ENCODE measurements at regions not wholly inside any gene's neighbourhood (a gene's known extent, or its start where the extent isn't known, plus 50 kb on each side); places are given as distances from the start of the nearest gene placed in this dataset.

DNA sequence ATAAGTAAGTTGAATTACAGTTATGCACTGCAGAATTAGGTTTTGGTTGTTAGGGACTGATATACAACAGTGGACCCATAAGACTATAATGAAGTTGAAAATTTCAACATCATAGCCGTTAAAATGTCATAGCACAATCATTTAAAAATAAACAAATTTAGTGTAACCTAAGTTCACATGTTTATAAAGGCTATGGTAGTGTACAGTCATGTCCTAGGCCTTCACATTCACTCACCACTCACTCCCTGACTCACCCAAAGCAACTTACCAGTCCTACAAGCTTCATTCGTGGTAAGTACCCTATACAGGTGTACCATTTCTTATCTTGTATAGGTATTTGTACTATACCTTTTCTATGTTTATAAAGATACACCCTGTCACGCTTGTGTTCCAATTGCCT lies 113.7 kb downstream of the RAB11FIP2 start:
- Histone ChIP-seq H3K4me1 (ENCODE audit: insufficient read depth, low read length) (peaks cover 14% of the 10 kb centered on the region; the same call in 1 of the 2 replicates), H3K9me3 (ENCODE audit: control insufficient read depth, insufficient read depth, low read length) (no peaks in the 10 kb centered on the region), H3K9ac (ENCODE audit: low read depth, low read length) (no peak overlapping the region), H3K36me3 (ENCODE audit: insufficient read depth, low read length) (no peaks in the 10 kb centered on the region; the same call in 1 of the 2 replicates)

DNA sequence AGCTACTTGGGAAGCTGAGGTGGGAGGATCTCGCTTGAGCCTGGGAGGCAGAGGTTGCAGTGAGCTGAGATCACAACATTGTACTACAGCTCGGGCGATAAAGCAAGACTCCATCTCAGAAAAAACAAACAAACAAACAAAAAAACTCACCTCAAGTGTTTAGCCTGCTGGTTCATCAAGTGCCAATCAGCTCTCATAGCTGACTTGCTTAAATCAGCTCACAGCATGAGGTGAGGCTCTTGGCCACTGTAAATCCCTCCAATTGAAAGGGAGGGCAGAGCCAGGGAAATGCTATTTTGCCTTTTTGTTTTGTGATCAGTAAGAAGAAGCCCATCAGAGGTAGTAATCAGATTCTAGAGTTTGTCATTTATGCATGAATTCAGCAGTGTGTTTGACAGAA lies 112.3 kb downstream of the RAB11FIP2 start:
- Histone ChIP-seq H3K36me3 (ENCODE audit: insufficient read depth, low read length) (no peaks in the 10 kb centered on the region; the same call in 1 of the 2 replicates), H3K9me3 (ENCODE audit: control insufficient read depth, insufficient read depth, low read length) (no peaks in the 10 kb centered on the region), H3K4me1 (ENCODE audit: insufficient read depth, low read length) (peaks cover 10% of the 10 kb centered on the region; the same call in 1 of the 2 replicates), H3K9ac (ENCODE audit: low read depth, low read length) (no peak overlapping the region)

DNA sequence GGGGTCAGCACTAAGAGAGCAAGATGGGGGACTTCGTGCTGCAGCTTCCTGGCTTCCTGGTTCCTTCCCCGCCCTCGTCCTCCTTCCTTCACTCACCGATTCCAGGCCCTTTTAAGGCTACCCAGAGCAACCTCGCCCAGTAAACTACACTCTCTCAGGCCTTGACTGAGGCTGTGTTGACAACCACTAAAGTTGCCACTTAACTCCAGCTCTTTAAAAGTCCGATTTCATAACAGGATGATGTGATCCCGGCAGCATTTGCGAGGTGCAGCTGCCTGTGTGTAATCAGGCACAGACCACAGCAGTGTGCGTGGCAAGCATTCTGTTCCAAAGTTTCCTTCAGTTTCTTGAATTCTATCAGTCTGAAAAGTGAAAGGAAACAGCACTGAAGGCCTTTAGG lies 110.6 kb downstream of the RAB11FIP2 start:
- Histone ChIP-seq H3K9me3 (ENCODE audit: control insufficient read depth, insufficient read depth, low read length) (no peaks in the 10 kb centered on the region), H3K9ac (ENCODE audit: low read depth, low read length) (no peak overlapping the region), H3K36me3 (ENCODE audit: insufficient read depth, low read length) (no peaks in the 10 kb centered on the region; the same call in 1 of the 2 replicates), H3K4me1 (ENCODE audit: insufficient read depth, low read length) (peaks cover 10% of the 10 kb centered on the region; the same call in 1 of the 2 replicates)

DNA sequence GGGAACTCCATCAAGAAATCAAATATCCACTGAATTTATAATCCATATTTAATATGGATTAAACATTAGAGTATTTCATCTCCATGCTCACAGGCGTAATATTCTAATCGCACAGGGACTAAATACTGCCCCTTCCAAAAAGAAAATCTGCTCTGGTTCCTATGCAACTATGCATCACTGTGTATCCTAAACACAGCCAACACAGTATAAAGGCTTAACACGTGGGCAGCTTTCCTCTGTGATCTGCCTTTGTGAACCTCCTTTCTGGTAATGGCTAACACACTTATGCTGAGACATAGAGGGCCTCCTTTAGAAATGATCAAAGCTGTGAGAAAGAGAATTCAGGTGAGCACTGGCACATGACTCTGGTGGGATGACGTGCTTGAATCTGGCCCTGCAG lies 110.2 kb downstream of the RAB11FIP2 start:
- Histone ChIP-seq H3K9me3 (ENCODE audit: control insufficient read depth, insufficient read depth, low read length) (no peaks in the 10 kb centered on the region), H3K4me1 (ENCODE audit: insufficient read depth, low read length) (peaks cover 10% of the 10 kb centered on the region; the same call in 1 of the 2 replicates), H3K36me3 (ENCODE audit: insufficient read depth, low read length) (no peaks in the 10 kb centered on the region; the same call in 1 of the 2 replicates), H3K9ac (ENCODE audit: low read depth, low read length) (no peak overlapping the region)

DNA sequence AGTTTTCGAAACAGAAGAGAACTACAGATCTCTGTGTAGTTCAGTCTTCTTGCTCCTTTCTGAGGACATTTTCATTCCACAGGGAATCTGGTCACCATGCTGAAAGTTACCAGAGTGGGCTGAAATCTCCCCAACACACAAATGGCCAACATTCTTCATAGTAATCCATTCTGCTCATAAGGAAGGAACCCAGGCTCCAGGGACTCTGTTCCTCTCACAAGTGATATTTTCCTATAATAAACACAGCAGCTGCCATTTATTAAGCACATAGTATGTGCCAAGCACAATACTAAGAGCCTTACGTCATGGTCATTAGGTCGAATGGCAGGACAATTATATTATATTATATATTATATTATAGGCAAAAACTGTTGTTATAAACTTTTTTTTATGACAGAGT lies 109.8 kb downstream of the RAB11FIP2 start:
- Histone ChIP-seq H3K36me3 (ENCODE audit: insufficient read depth, low read length) (no peaks in the 10 kb centered on the region), H3K9me3 (ENCODE audit: control insufficient read depth, insufficient read depth, low read length) (no peaks in the 10 kb centered on the region), H3K4me1 (ENCODE audit: insufficient read depth, low read length) (peaks cover 10% of the 10 kb centered on the region; the same call in 1 of the 2 replicates), H3K9ac (ENCODE audit: low read depth, low read length) (no peak overlapping the region)

DNA sequence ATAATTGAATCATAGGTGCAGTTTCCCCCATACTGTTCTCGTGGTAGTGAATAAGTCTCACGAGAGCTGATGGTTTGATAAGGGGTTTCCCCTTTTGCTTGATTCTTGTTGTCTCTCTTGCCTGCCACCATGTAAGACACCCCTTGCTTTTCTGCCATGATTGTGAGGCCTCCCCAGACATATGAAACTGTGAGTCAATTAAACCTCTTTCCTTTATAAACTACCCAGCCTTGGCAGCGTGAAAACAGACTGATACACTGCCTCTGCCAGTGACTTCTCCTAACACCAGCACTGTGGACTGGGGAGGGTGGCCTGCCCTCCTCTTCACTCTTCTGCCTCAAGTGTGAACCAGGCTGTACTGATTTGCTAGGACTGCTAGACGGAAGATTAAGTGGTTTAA lies 108.6 kb downstream of the RAB11FIP2 start:
- Histone ChIP-seq H3K9ac (ENCODE audit: low read depth, low read length) (no peak overlapping the region), H3K4me1 (ENCODE audit: insufficient read depth, low read length) (peaks cover 10% of the 10 kb centered on the region; the same call in 1 of the 2 replicates), H3K36me3 (ENCODE audit: insufficient read depth, low read length) (no peaks in the 10 kb centered on the region), H3K9me3 (ENCODE audit: control insufficient read depth, insufficient read depth, low read length) (no peaks in the 10 kb centered on the region)

DNA sequence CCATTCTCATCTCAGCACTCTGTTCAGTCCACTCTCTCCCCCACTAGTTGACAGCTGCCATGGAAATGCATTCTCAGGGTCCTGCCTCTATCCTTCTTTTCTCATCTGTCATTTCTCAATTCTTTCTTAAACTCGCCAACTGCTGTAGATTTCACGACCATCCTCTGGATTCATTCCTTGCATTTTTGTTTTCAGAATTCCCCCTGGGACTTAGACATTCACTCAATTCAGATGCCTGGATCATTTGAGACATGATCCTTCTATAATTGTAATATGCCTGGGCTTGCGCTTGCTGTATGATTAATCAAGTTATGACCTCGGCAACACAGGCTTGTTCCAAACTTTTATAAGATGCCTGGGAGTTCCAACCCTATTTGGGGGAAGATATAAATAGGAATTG lies 104.5 kb downstream of the RAB11FIP2 start:
- Histone ChIP-seq H3K36me3 (ENCODE audit: insufficient read depth, low read length) (no peaks in the 10 kb centered on the region), H3K9ac (ENCODE audit: low read depth, low read length) (no peak overlapping the region), H3K4me1 (ENCODE audit: insufficient read depth, low read length) (no peaks in the 10 kb centered on the region), H3K9me3 (ENCODE audit: control insufficient read depth, insufficient read depth, low read length) (no peaks in the 10 kb centered on the region; the same call in 1 of the 2 replicates)

DNA sequence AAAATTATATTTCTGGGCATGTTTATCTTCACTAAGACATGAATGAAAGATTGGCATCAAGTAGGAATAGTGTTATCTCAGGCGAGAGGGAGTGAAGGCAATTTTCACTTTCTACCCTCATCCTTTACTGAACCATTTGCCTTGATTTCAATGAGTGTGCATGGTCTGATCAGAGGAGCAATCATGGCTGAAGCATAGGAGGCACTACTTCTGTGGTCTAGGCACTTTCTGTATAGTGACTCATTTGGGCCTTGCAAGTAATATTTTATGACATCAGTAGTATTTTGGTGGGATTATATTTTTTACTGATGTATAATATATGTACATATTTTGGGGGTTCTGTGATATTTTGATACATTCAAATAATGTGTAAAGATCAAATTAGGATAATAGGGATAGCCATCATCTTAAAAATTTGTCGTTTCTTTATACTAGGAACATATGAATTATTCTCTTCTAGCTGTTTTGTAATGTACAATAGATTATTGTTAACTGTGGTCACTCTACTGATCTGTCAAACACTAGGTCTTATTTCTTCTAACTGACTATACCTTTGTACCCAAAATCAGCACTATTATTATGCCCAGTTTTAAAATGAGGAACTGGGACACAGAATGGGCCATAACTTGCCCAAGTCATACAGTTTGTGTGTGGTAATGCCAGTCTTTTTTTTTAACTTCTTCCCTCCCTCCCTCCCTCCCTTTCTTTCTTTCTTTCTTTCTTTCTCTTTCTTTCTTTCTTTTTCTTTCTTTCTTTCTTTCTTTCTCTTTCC lies 101.9 kb downstream of the RAB11FIP2 start:
- Histone ChIP-seq H3K9ac (ENCODE audit: low read depth, low read length) (no peak overlapping the region), H3K4me1 (ENCODE audit: insufficient read depth, low read length) (no peaks in the 10 kb centered on the region), H3K36me3 (ENCODE audit: insufficient read depth, low read length) (no peaks in the 10 kb centered on the region), H3K9me3 (ENCODE audit: control insufficient read depth, insufficient read depth, low read length) (no peaks in the 10 kb centered on the region; the same call in 1 of the 2 replicates)

DNA sequence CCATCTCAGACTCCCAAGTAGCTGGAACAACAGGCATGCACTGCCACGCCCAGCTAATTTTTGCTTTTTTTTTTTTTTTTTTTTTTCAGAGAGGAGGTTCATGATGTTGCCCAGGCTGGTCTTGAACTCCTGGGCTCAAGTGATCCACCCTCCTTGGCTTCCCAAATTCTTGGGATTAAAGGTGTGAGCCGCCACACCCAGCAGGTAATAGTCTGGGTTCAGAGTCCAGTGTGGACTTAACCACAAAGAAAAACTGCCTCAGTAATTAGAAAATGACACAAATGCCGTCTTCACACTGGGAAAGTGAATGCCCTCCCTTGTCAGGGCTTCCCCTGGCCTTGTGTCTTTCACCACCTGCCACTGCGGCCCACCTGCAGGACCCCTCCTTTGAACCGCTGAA lies 101.1 kb downstream of the RAB11FIP2 start:
- H3K9me3 ChIP-seq (ENCODE audit: control insufficient read depth, insufficient read depth, low read length): no peaks in the 10 kb centered on the region; the same call in 1 of the 2 replicates
- no peaks in the 10 kb centered on the region for H3K36me3 ChIP-seq (ENCODE audit: insufficient read depth, low read length)
- H3K9ac ChIP-seq (ENCODE audit: low read depth, low read length): no peak overlapping the region
- no peaks in the 10 kb centered on the region for H3K4me1 ChIP-seq (ENCODE audit: insufficient read depth, low read length)

DNA sequence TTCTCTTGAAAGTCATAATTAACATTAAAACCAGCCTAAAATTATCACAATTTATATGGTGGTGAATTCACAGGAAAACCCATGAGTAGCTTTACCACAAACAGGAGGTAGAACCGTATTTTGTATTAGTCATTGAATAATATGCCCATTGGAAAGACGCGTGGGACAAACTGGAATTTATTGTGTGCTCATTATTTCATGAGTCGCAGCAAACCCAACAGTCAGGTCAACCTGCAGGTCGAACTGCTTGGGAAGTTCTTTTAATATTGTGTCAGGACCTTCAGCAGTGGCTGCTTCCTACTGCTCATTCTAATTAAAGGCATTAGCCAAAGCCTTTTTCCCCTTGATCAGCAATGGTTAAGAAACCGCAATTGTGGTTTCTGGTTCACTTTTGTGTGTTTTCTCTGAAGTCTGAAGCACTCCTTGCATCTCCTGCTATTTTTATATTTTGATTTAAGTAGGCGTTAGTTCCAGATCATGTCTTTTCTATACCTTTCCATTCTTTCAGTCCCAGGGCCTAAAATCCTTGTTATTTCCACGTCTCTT lies 100.1 kb downstream of the RAB11FIP2 start:
- H3K4me1 ChIP-seq (ENCODE audit: insufficient read depth, low read length): no peaks in the 10 kb centered on the region
- no peaks in the 10 kb centered on the region for H3K36me3 ChIP-seq (ENCODE audit: insufficient read depth, low read length)
- no peaks in the 10 kb centered on the region; the same call in 1 of the 2 replicates for H3K9me3 ChIP-seq (ENCODE audit: control insufficient read depth, insufficient read depth, low read length)
- H3K9ac ChIP-seq (ENCODE audit: low read depth, low read length): no peak overlapping the region

DNA sequence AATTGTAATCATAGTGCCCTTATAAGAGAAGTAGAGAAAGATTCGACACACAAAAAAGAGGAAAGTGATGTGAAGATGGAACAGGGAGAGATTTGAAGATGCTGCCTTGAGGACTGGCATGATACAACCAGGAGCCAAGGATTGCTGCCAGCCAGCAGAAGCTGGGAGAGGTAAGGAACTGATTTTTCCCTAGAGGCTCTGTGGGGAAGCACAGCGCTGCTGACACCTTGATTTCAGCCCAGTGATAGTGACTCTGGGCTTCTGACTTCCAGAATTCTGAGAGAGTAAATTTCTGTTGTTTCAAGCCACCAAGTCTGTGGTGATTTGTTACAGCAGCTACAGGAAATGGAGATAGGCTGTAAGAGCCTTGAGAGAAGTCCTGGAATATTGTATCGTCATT lies 98.2 kb downstream of the RAB11FIP2 start:
- H3K36me3 ChIP-seq (ENCODE audit: insufficient read depth, low read length): no peaks in the 10 kb centered on the region
- no peak overlapping the region for H3K9ac ChIP-seq (ENCODE audit: low read depth, low read length)
- no peaks in the 10 kb centered on the region for H3K4me1 ChIP-seq (ENCODE audit: insufficient read depth, low read length)
- no peaks in the 10 kb centered on the region; the same call in 1 of the 2 replicates for H3K9me3 ChIP-seq (ENCODE audit: control insufficient read depth, insufficient read depth, low read length)

DNA sequence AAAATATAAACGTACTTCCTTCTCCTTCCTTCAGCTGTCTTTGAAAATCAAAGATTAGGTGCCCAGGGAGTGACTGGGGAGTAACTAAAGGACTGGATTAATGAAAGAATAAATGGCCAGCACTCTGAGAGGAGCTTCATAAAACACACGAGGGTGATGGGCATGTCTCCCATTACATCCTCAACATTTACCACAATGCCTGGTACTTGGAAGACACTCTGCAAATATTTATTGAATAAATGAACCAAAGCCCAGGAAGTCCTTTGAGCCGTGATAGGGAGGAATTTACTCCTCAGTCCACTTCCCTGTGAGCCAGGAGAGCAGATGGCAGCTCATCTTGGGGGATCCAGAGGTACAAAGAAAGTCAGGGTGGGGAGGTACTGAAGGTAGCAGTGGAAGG lies 96.3 kb downstream of the RAB11FIP2 start:
- Histone ChIP-seq H3K9ac (ENCODE audit: low read depth, low read length) (no peak overlapping the region), H3K9me3 (ENCODE audit: control insufficient read depth, insufficient read depth, low read length) (no peaks in the 10 kb centered on the region; the same call in 1 of the 2 replicates), H3K4me1 (ENCODE audit: insufficient read depth, low read length) (no peaks in the 10 kb centered on the region), H3K36me3 (ENCODE audit: insufficient read depth, low read length) (no peaks in the 10 kb centered on the region)
